ENCODE measurements at regions not wholly inside any gene's neighbourhood (a gene's known extent, or its start where the extent isn't known, plus 50 kb on each side); places are given as distances from the start of the nearest gene placed in this dataset.

- H3K4me1 ChIP-seq (ENCODE audit: control insufficient read depth, insufficient read depth, low read length), result no peaks in the 10 kb centered on the region
- H3K4me3 ChIP-seq (ENCODE audit: low read depth, low read length), result no peak overlapping the region
- no peak for TF ChIP-seq ZSCAN16 (tag by site-specific recombination; IDR thresholded peaks at IDR 0.05)
- no peak for TF ChIP-seq ZNF596 (tag by site-specific recombination; IDR thresholded peaks at IDR 0.05)
- TF ChIP-seq REPIN1 (tag by site-specific recombination; IDR thresholded peaks at IDR 0.05; ENCODE audit: low read depth), result no peak
- TF ChIP-seq ZNF449 (tag by site-specific recombination; IDR thresholded peaks at IDR 0.05), result no peak
- no peak for TF ChIP-seq SP3 (tag by site-specific recombination; IDR thresholded peaks at IDR 0.05)
- TF ChIP-seq KLF16 (tag by site-specific recombination; IDR thresholded peaks at IDR 0.05), result no peak
- no peak for TF ChIP-seq ZNF398 (tag by site-specific recombination; IDR thresholded peaks at IDR 0.05)
- TF ChIP-seq ZNF747 (tag by site-specific recombination; IDR thresholded peaks at IDR 0.05), result no peak
- no peak for TF ChIP-seq ZEB2 (tag by site-specific recombination; IDR thresholded peaks at IDR 0.05)
- no peak for TF ChIP-seq ZNF529 (tag by site-specific recombination; IDR thresholded peaks at IDR 0.05; ENCODE audit: insufficient replicate concordance)
- TF ChIP-seq ZNF791 (tag by site-specific recombination; IDR thresholded peaks at IDR 0.05), result no peak
- no peak for TF ChIP-seq ZNF138 (tag by site-specific recombination; IDR thresholded peaks at IDR 0.05; ENCODE audit: borderline replicate concordance)
- TF ChIP-seq ZBTB17 (tag by site-specific recombination; IDR thresholded peaks at IDR 0.05), result no peak
- H3K9me3 ChIP-seq (ENCODE audit: control insufficient read depth, insufficient read depth, low read depth, low read length), result no peaks in the 10 kb centered on the region
- ChIA-PET CTCF (interaction anchor here (0.6 kb wide), 1 partner anchor 512 kb away, joined by 3 read pairs; no protein-coding TSS in a partner anchor), POLR2A (no interaction called here)
- no peak overlapping the region for H3K27ac ChIP-seq (ENCODE audit: extremely low read depth, low read depth, low read length)
- no peaks in the 10 kb centered on the region for H3K36me3 ChIP-seq (ENCODE audit: control insufficient read depth in 2 of 2, insufficient read depth in 1 of 2, low read length in 2 of 2)
These were observed 258.6 kb upstream of the CTNND2 start for GRCh38 chr5:12162863-12163262.

GRCh38 chr5:12147513-12147912 lies 243.3 kb upstream of the CTNND2 start:
- CTCF ChIA-PET, result no interaction called here
- POLR2A ChIA-PET, result no interaction called here
- TF ChIP-seq ZBTB20 (tag by site-specific recombination; IDR thresholded peaks at IDR 0.05) (no peak), ZSCAN5A (tag by site-specific recombination; IDR thresholded peaks at IDR 0.05) (no peak), ZNF37A (tag by site-specific recombination; IDR thresholded peaks at IDR 0.05) (no peak), KLF1 (tag by site-specific recombination; IDR thresholded peaks at IDR 0.05) (no peak), ZNF426 (tag by site-specific recombination; IDR thresholded peaks at IDR 0.05) (no peak), ZNF148 (tag by site-specific recombination; IDR thresholded peaks at IDR 0.05; ENCODE audit: borderline replicate concordance) (no peak), IKZF3 (tag by site-specific recombination; IDR thresholded peaks at IDR 0.05) (no peak), ZNF366 (tag by site-specific recombination; conservative IDR thresholded peaks at IDR 0.05) (peak; percentile 77)
- H3K9me3 ChIP-seq (ENCODE audit: control insufficient read depth, insufficient read depth, low read depth, low read length), result no peaks in the 10 kb centered on the region
- H3K4me1 ChIP-seq (ENCODE audit: control insufficient read depth, insufficient read depth, low read length), result no peaks in the 10 kb centered on the region
- no peak overlapping the region for H3K4me3 ChIP-seq (ENCODE audit: low read depth, low read length)
- H3K27ac ChIP-seq (ENCODE audit: extremely low read depth, low read depth, low read length), result no peak overlapping the region
- H3K36me3 ChIP-seq (ENCODE audit: control insufficient read depth in 2 of 2, insufficient read depth in 1 of 2, low read length in 2 of 2), result no peaks in the 10 kb centered on the region
